ENCODE measurements at regions not wholly inside any gene's neighbourhood (a gene's known extent, or its start where the extent isn't known, plus 50 kb on each side); places are given as distances from the start of the nearest gene placed in this dataset.
"Not testable (repeated sequence)": the region's sequence is repeated elsewhere in the genome, so short reads cannot be mapped to it uniquely, and the experiment has no call there.

DNA sequence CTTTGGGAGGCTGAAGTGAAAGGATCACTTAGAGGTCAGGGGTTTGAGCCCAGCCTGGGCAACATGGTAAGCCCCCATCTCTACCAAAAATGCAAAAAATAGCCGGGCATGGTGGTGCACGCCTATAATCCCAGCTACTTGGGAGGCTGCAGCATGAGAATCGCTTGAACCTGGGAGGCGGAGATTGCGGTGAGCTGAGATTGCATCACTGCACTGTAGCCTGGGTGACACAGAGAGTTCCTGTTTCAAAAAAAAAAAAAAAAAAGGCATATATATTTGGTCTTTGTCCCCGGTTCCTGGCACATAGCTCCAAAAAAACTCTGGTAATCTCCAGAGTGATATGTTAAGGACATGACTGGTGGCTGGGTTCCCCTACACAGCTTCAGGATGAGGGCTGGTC, 147.3 kb downstream of the SEC23IP start:
- Histone ChIP-seq H3K4me3 (ENCODE audit: low read depth, low read length) (no peak overlapping the region), H3K36me3 (ENCODE audit: control insufficient read depth, insufficient read depth, low read length) (no peaks in the 10 kb centered on the region), H3K27me3 (ENCODE audit: control insufficient read depth, insufficient read depth, low read length) (no peaks in the 10 kb centered on the region)
- no peak for FAIRE-seq
- TF ChIP-seq CTCF (IDR thresholded peaks at IDR 0.05; ENCODE audit: insufficient read depth, low read length, severe bottlenecking), result no peak
- no peak for DNase-seq (ENCODE audit: low read depth)

DNA sequence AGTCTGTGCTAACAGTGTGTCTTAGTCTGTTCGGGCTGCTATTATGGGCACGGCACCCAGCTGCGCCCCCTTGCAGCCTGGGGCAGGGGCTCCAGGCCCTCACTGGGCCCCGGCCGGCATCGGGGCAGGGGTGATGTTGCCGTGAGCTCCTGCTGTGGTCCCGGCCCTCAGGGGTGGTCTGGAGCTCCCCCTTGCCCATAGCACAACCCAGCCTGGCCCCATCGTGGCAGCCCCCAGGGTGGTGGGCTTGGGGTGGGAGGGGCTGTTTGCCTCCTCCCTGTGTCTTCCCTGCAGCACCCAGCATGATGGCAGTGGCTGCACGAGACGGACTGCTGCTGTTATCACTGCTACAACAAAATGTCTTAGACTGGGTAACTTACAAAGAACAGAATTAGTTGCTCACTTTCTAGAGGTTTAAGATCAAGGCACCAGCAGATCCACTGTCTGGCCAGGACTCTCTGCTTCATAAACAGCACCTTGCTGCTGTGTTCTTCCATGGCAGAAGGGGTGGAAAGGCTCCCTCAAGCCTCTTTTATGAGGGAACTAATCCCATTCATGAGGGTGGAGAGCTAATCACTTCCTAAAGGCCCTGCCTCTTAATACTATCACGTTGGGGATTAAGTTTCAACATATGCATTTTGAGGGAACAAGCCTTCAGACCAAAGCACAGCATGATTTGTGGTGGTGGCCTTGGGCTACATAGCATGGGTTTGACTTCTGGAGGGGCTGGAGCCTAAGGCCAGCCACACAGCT, 149.5 kb downstream of the SEC23IP start:
- no peak for TF ChIP-seq CTCF (IDR thresholded peaks at IDR 0.05; ENCODE audit: insufficient read depth, low read length, severe bottlenecking)
- H3K27me3 ChIP-seq (ENCODE audit: control insufficient read depth, insufficient read depth, low read length), result no peaks in the 10 kb centered on the region
- H3K4me3 ChIP-seq (ENCODE audit: low read depth, low read length), result no peak overlapping the region
- no peaks in the 10 kb centered on the region for H3K36me3 ChIP-seq (ENCODE audit: control insufficient read depth, insufficient read depth, low read length)
- FAIRE-seq, result no peak
- no peak for DNase-seq (ENCODE audit: low read depth)

- Histone ChIP-seq H3K36me3 (ENCODE audit: control insufficient read depth, insufficient read depth, low read length) (no peaks in the 10 kb centered on the region), H3K27me3 (ENCODE audit: control insufficient read depth, insufficient read depth, low read length) (no peaks in the 10 kb centered on the region), H3K4me3 (ENCODE audit: low read depth, low read length) (no peak overlapping the region)
- DNase-seq (ENCODE audit: low read depth) (no peak), FAIRE-seq (no peak)
- no peak for TF ChIP-seq CTCF (IDR thresholded peaks at IDR 0.05; ENCODE audit: insufficient read depth, low read length, severe bottlenecking)
Measured at GRCh38 chr10:120042705-120043104, 150.2 kb downstream of the SEC23IP start.

GRCh38 chr10:120047373-120047772, 154.8 kb downstream of the SEC23IP start:
- not testable (repeated sequence) for FAIRE-seq

DNA sequence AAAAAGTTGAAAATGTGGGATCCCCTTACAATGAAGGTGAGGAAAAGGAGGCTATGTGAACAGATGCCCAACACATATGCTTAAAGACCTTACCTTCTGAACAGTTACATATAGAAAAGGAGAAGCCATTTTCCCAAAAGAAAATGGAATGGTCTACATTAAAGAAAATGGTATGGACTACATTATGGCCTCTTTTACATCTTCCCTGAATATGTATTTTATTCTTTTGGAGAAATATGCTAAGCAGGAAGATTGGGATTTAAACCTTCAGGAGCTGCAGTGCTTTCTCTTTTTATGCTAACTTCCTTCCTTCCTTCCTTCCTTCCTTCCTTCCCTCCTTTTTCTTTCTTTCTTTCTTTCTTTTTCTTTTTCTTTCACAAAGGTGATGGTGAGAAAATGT, 155.4 kb downstream of the SEC23IP start:
- FAIRE-seq (no peak), DNase-seq (ENCODE audit: low read depth) (no peak)
- no peak for TF ChIP-seq CTCF (IDR thresholded peaks at IDR 0.05; ENCODE audit: insufficient read depth, low read length, severe bottlenecking)
- Histone ChIP-seq H3K36me3 (ENCODE audit: control insufficient read depth, insufficient read depth, low read length) (no peaks in the 10 kb centered on the region), H3K4me3 (ENCODE audit: low read depth, low read length) (no peak overlapping the region), H3K27me3 (ENCODE audit: control insufficient read depth, insufficient read depth, low read length) (no peaks in the 10 kb centered on the region)

More at GRCh38 chr10:120047373-120047772, 154.8 kb downstream of the SEC23IP start:
- H3K36me3 ChIP-seq (ENCODE audit: control insufficient read depth, insufficient read depth, low read length); H3K27me3 ChIP-seq (ENCODE audit: control insufficient read depth, insufficient read depth, low read length); DNase-seq (ENCODE audit: low read depth); H3K4me3 ChIP-seq (ENCODE audit: low read depth, low read length): not testable (repeated sequence)

- H3K36me3 ChIP-seq (ENCODE audit: control insufficient read depth, insufficient read depth, low read length), result no peaks in the 10 kb centered on the region
- peak; percentile 84 for DNase-seq (ENCODE audit: low read depth)
- FAIRE-seq, result no peak
- H3K27me3 ChIP-seq (ENCODE audit: control insufficient read depth, insufficient read depth, low read length), result no peaks in the 10 kb centered on the region
- no peak for TF ChIP-seq CTCF (IDR thresholded peaks at IDR 0.05; ENCODE audit: insufficient read depth, low read length, severe bottlenecking)
- H3K4me3 ChIP-seq (ENCODE audit: low read depth, low read length), result no peak overlapping the region
Measured at GRCh38 chr10:120048391-120048790, 155.9 kb downstream of the SEC23IP start.

All from bronchial epithelial cell (primary cell).